PC-9 (cell line): ENCODE measurements at regions not wholly inside any gene's neighbourhood (a gene's known extent, or its start where the extent isn't known, plus 50 kb on each side); places are given as distances from the start of the nearest gene placed in this dataset.

Experiments
- BruUV-seq: library from RNA; stranded (reverse); fragments of 400-500 nt; replicated peaks from 2 replicates; lab custom pipeline; 2021; lab: Mats Ljungman, UMichigan
- CTCF ChIA-PET: fragments of 300-600 bp; sonication (Branson Sonifier 250); formaldehyde crosslinking; loops from one replicate; lab custom pipeline; 2022; ENCODE audit warnings: antibody characterized with exemption; lab: Charles Lee
- POLR2A ChIA-PET: fragments of 300-600 bp; sonication (Branson Sonifier 250); formaldehyde crosslinking; loops from one replicate; lab custom pipeline; 2022; ENCODE audit warnings: antibody characterized with exemption; ENCODE audit not compliant: unreplicated experiment; lab: Charles Lee
- DNase-seq, 2 experiments: peaks; one replicate each; pipeline versions ENCODE4 v3.0.0 to v3.0.0-alpha.2; 2015 to 2022; ENCODE audit warnings: mixed read lengths in 1 of 2
- H2AFZ ChIP-seq: fragments of 200-600 bp; sonication (generic); 2 replicates; pipeline ENCODE4 v1.8.1; 2017; ENCODE audit warnings: antibody characterized with exemption
- H3F3A ChIP-seq: fragments of 200-600 bp; sonication (generic); 2 replicates; pipeline ENCODE4 v1.8.1; 2017; ENCODE audit warnings: antibody characterized with exemption, mild to moderate bottlenecking, low read depth; ENCODE audit not compliant: insufficient read depth
- H3K27ac ChIP-seq: fragments of 200-600 bp; sonication (generic); 2 replicates; pipeline ENCODE4 v1.6.1; 2016; ENCODE audit warnings: mixed run types
- H3K27me3 ChIP-seq: fragments of 200-600 bp; sonication (generic); 2 replicates; pipeline ENCODE4 v1.6.1; 2016; ENCODE audit warnings: low read depth, mixed run types; ENCODE audit not compliant: insufficient read depth
- H3K36me3 ChIP-seq: fragments of 200-600 bp; sonication (generic); 2 replicates; pipeline ENCODE4 v1.6.1; 2016; ENCODE audit warnings: low read depth, mixed run types
- H3K4me1 ChIP-seq: fragments of 200-600 bp; sonication (generic); replicated peaks from 2 replicates; pipeline ENCODE4 v1.6.1; 2016; ENCODE audit warnings: mixed run types; ENCODE audit not compliant: insufficient read depth
- H3K4me2 ChIP-seq: fragments of 200-600 bp; sonication (generic); 2 replicates; pipeline ENCODE4 v1.6.1; 2017; ENCODE audit warnings: mixed run types
- H3K4me3 ChIP-seq: fragments of 200-600 bp; sonication (generic); 2 replicates; pipeline ENCODE4 v1.6.1; 2016; ENCODE audit warnings: mixed run types
- H3K79me2 ChIP-seq: fragments of 200-600 bp; sonication (generic); 2 replicates; pipeline ENCODE4 v1.6.1; 2017; ENCODE audit warnings: low read depth, mixed run types
- H3K9me2 ChIP-seq: fragments of 200-600 bp; sonication (generic); 2 replicates; pipeline ENCODE4 v1.8.1; 2017; ENCODE audit warnings: mild to moderate bottlenecking; ENCODE audit not compliant: insufficient read depth
- H3K9me3 ChIP-seq: fragments of 200-600 bp; sonication (generic); 2 replicates; pipeline ENCODE4 v1.8.1; 2016; ENCODE audit warnings: low read depth; ENCODE audit not compliant: insufficient read depth
- H4K20me1 ChIP-seq: fragments of 200-600 bp; sonication (generic); 2 replicates; pipeline ENCODE4 v1.8.1; 2017; ENCODE audit not compliant: insufficient read depth
- CTCF ChIP-seq: fragments of 200-600 bp; sonication (generic); conservative IDR thresholded peaks from 2 replicates; pipeline ENCODE4 v1.6.1; 2017; ENCODE audit warnings: mixed run types, antibody characterized with exemption, mild to moderate bottlenecking, moderate library complexity
- EZH2 ChIP-seq: fragments of 200-600 bp; sonication (generic); IDR thresholded peaks from 2 replicates; pipeline ENCODE4 v1.8.0; 2017; ENCODE audit warnings: antibody characterized with exemption, low read depth
- intact Hi-C: fragments of 100-400 bp; cut with micrococcal nuclease; formaldehyde crosslinking; loops from one replicate; pipeline ENCODE4 v1.10.0; 2022; ENCODE audit not compliant: unreplicated experiment

DNA sequence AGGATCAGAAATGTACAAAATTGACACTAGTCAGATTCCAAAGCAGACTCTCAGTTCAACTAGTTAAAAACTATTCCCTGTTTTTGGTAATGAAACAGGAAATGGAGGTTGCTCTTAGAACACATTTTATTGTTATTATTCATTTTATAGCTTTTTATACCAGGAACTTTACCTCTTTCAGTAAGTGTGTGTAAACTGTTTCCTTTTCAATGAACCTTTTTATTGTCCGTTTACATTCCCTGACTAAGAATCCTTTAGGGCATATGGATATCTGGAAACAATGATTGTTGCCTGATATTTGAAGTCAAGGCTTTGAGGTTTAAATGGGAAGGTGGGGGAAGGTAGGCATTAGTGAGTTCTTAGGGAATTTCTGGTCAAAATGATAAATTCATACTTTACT lies 1511.4 kb downstream of the ADGRL3 start:
- no peaks in the 10 kb centered on the region for H3K9me2 ChIP-seq
- no peaks in the 10 kb centered on the region for H3K27me3 ChIP-seq
- no peak overlapping the region for H3K27ac ChIP-seq
- DNase-seq = no peak
- intact Hi-C loops = no loop called here
- no peaks in the 10 kb centered on the region for H3K79me2 ChIP-seq
- no peak overlapping the region for H3K4me3 ChIP-seq
- ChIA-PET POLR2A (no interaction called here), CTCF (no interaction called here)
- H2AFZ ChIP-seq = no peak overlapping the region
- no peaks in the 10 kb centered on the region for H4K20me1 ChIP-seq
- no TSS peak for BruUV-seq
- no peaks in the 10 kb centered on the region for H3K4me1 ChIP-seq
- no peaks in the 10 kb centered on the region for H3K9me3 ChIP-seq
- no peaks in the 10 kb centered on the region for H3K36me3 ChIP-seq
- no peak for TF ChIP-seq CTCF
- no peaks in the 10 kb centered on the region for H3F3A ChIP-seq
- H3K4me2 ChIP-seq = no peak overlapping the region

DNA sequence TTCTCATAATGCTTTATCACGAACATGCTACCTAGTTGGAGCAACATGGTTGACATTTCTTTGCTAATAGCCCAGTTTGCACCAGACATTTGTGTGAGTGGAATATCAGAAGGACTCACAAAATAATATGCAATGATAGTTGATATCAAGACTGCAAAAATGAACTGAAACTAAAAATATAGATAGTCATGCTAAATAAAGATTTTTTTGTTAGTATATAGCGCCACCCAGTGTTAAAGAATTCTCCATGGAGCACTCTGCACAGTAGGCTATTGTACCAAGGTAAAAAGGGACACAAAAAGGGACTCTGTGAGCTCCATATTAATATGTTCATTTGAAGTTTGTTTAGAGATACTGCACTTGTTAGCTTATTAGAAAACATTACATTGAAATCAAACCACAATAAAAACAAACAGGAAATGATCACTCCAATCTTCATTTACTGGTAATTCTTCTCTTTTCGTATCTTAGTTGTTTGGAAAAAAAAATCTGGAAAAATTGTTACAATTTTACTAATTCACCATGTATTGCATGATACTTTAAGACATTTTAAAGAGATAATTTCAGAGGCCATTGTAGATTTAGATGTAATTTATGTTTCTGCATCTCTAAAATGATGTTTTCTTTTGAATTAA lies 1509.6 kb downstream of the ADGRL3 start:
- no peak overlapping the region for H3K4me3 ChIP-seq
- H3K9me2 ChIP-seq = no peaks in the 10 kb centered on the region
- peak overlapping the region; percentile 38 for H3K4me2 ChIP-seq
- H3F3A ChIP-seq = no peaks in the 10 kb centered on the region
- intact Hi-C loops = no loop called here
- TF ChIP-seq CTCF (peak; percentile 65), EZH2 (no peak)
- BruUV-seq = no TSS peak
- CTCF ChIA-PET = no interaction called here
- POLR2A ChIA-PET = interaction anchor here (0.6 kb wide), 1 partner anchor 1462 kb away, joined by 5 read pairs; no protein-coding TSS in a partner anchor
- no peak overlapping the region for H2AFZ ChIP-seq
- H3K36me3 ChIP-seq = no peaks in the 10 kb centered on the region
- no peaks in the 10 kb centered on the region for H3K4me1 ChIP-seq
- no peak overlapping the region for H3K27ac ChIP-seq
- DNase-seq = no peak
- no peaks in the 10 kb centered on the region for H3K27me3 ChIP-seq
- H3K9me3 ChIP-seq = no peaks in the 10 kb centered on the region
- H4K20me1 ChIP-seq = no peaks in the 10 kb centered on the region
- no peaks in the 10 kb centered on the region for H3K79me2 ChIP-seq

DNA sequence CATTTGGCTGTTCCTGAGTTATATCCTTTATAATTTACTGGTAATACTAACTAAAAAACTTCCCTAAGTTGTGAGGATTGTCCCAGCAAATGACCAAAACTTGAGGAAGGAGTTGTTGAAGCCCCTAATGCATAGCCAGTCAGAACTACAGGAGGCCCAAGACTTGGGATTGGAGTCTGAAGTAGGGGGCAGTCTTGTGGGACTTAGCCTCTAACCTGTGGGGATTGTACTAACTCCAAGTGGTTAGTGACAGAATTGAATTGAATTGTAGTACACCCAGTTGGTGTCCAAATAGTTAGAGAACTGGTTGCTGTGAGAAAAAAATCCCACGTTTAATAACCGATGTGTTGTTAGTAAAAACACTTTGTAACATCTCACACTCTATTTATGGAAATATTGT lies 1506.3 kb downstream of the ADGRL3 start:
- no peak overlapping the region for H3K4me3 ChIP-seq
- ChIA-PET POLR2A (no interaction called here), CTCF (no interaction called here)
- H3K79me2 ChIP-seq = no peaks in the 10 kb centered on the region
- H3F3A ChIP-seq = no peaks in the 10 kb centered on the region
- TF ChIP-seq CTCF = no peak
- TF ChIP-seq EZH2 = no peak
- H3K9me2 ChIP-seq = no peaks in the 10 kb centered on the region
- intact Hi-C loops = no loop called here
- no peaks in the 10 kb centered on the region for H3K4me1 ChIP-seq
- H3K27ac ChIP-seq = no peak overlapping the region
- no peaks in the 10 kb centered on the region for H3K9me3 ChIP-seq
- DNase-seq = no peak
- H3K27me3 ChIP-seq = no peaks in the 10 kb centered on the region
- H4K20me1 ChIP-seq = no peaks in the 10 kb centered on the region
- no peaks in the 10 kb centered on the region for H3K36me3 ChIP-seq
- no peak overlapping the region for H2AFZ ChIP-seq
- H3K4me2 ChIP-seq = no peak overlapping the region
- BruUV-seq = no TSS peak
